Gastroesophageal sphincter (tissue), 3 donors: ENCODE measurements at regions not wholly inside any gene's neighbourhood (a gene's known extent, or its start where the extent isn't known, plus 50 kb on each side); places are given as distances from the start of the nearest gene placed in this dataset.

ENCODE experiments used
- POLR2A ChIP-seq, 2 donors: fragments of 450-650 bp; IDR thresholded peaks; one replicate each; pipeline ENCODE4 v1.6.1; 2017; ENCODE audit warnings: antibody characterized with exemption in 2 of 2, mild to moderate bottlenecking in 2 of 2, moderate library complexity in 1 of 2
- TF ChIP-seq, protein P1 (sequence below), 4 experiments: fragments of 200-600 bp in 2 of 4; fragments of 450-650 bp in 2 of 4; sonication (generic) in 1 of 4; IDR thresholded peaks; one replicate each; pipeline ENCODE4 v1.5.1; 2017 to 2019; ENCODE audit warnings: antibody characterized with exemption in 4 of 4, mild to moderate bottlenecking in 2 of 4, moderate library complexity in 2 of 4

DNA sequence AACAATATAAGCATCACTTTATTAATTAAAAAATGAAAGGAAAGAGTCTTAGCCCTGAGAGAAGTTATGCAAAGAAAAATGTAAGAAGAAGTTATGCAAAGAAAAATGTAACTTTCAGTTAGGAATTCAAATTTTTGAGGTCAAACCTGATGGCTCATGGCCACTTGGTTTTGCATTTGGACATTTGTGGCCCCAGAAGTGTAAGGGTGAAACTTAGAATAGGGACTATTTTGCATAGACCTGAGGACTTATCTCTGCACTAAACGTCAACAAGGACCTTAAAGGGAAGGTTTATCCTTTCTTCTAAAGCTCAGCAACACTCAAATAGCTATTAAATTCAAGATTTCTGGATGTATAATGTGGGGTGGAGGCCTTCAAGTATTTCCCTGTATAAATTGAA is 724.5 kb upstream of the POT1 start:
- no peak for TF ChIP-seq POLR2A (IDR thresholded peaks at IDR 0.05)
- TF ChIP-seq, protein P1, sequence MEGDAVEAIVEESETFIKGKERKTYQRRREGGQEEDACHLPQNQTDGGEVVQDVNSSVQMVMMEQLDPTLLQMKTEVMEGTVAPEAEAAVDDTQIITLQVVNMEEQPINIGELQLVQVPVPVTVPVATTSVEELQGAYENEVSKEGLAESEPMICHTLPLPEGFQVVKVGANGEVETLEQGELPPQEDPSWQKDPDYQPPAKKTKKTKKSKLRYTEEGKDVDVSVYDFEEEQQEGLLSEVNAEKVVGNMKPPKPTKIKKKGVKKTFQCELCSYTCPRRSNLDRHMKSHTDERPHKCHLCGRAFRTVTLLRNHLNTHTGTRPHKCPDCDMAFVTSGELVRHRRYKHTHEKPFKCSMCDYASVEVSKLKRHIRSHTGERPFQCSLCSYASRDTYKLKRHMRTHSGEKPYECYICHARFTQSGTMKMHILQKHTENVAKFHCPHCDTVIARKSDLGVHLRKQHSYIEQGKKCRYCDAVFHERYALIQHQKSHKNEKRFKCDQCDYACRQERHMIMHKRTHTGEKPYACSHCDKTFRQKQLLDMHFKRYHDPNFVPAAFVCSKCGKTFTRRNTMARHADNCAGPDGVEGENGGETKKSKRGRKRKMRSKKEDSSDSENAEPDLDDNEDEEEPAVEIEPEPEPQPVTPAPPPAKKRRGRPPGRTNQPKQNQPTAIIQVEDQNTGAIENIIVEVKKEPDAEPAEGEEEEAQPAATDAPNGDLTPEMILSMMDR (IDR thresholded peaks at IDR 0.05), result no peak
